IMR-90 (cell line): ENCODE measurements at regions not wholly inside any gene's neighbourhood (a gene's known extent, or its start where the extent isn't known, plus 50 kb on each side); places are given as distances from the start of the nearest gene placed in this dataset.

Experiments used
- CTCF ChIP-seq: conservative IDR thresholded peaks from 2 replicates; pipeline ENCODE4 v1.5.1; 2012; ENCODE audit warnings: mild to moderate bottlenecking, low read depth, low read length, improper control_type of control experiment
- FOS ChIP-seq: fragments of 150-350 bp; IDR thresholded peaks from 2 replicates; pipeline ENCODE4 v1.6.1; 2016; ENCODE audit warnings: low read depth, low read length
- POLR2A ChIP-seq: IDR thresholded peaks from 2 replicates; pipeline ENCODE4 v1.6.1; 2012; ENCODE audit warnings: mild to moderate bottlenecking, low read depth, low read length

GRCh38 chr16:54434859-54435258 lies 148.3 kb upstream of the IRX3 start:
- TF ChIP-seq POLR2A (no peak), CTCF (no peak), FOS (no peak)
